GM18867 (cell line): ENCODE measurements at regions not wholly inside any gene's neighbourhood (a gene's known extent, or its start where the extent isn't known, plus 50 kb on each side); places are given as distances from the start of the nearest gene placed in this dataset.
"Not testable (repeated sequence)": the region's sequence is repeated elsewhere in the genome, so short reads cannot be mapped to it uniquely, and the experiment has no call there.

Experiments used
- ATAC-seq: cut with Tn5 transposase; IDR thresholded peaks from one replicate; pipeline ENCODE4 v1.9.1; 2021; ENCODE audit warnings: mild to moderate bottlenecking, moderate library complexity; ENCODE audit not compliant: unreplicated experiment

DNA sequence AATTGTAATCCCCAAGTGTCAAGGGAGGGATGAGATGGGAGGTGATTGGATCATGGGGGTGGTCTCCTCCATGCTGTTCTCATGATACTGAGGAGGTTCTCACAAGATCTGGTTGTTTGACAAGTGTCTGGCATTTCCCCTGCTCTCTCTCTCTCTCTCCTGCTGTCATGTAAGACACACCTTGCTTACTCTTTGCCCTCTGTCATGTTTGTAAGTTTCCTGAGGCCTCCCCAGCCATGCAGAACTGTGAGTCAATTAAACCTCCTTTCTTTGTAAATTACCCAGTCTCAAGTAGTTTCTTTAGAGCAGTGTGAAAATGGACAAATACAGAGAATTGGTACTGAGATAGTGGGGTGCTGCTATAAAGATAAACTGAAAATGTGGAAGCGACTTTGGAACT, 207.9 kb downstream of the HINT1 start:
- ATAC-seq, result no peak

DNA sequence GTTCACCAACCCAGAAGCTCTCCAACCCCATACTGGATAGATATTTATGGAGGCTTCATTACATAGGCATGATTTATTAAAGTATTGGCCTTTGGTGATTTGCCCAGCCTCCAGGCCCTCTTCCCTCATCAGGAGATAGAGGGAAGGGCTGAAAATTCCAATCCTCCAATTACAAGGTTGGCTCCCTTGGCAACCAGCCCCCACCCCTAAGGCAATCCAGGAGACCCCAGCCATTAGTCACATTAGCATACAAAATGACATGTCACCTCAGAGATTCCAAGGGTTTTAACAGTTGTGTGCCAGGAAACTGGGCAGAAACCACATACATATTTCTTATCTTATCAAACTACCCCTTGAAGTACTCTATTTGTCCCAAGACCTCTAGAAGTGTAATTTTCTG, 210.0 kb downstream of the HINT1 start:
- ATAC-seq, result no peak

DNA sequence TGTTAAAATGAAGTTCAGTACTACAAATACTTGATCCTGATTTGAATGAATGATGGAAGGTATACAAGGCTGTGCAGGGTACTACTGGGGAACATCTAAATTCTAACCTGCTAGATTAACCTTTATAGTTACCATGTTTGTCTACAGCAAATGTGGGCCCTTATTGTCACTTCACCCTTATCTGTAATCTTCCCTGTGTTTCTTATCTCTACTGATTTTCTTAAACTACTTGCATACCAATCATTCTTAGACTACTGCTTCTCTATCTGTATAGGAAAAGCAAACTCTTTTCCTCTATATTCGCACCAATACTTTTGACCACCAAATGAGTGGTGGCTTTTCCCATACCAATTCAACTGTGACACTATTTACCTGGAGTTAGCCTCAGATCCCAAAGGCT, 210.7 kb downstream of the HINT1 start:
- no peak for ATAC-seq

DNA sequence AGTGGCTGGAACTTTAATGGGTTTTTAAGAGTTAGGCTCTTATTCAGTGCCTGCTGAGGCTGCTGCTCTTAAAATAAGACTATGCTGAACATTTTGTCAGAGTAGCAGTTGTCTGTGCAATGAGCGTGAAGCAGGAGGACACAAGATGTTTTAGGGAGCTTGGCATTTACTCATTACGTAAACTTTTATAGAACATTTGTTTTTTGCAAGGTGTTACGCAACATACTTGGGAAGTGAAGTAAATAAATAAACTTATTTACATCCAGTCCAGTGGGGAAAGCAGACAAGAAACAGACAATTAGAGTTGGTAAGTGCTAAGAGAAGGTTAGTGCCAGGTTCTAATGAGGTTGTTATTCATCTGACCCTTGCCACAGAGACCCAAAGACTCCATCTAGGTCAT, 226.0 kb downstream of the HINT1 start:
- ATAC-seq, result no peak

DNA sequence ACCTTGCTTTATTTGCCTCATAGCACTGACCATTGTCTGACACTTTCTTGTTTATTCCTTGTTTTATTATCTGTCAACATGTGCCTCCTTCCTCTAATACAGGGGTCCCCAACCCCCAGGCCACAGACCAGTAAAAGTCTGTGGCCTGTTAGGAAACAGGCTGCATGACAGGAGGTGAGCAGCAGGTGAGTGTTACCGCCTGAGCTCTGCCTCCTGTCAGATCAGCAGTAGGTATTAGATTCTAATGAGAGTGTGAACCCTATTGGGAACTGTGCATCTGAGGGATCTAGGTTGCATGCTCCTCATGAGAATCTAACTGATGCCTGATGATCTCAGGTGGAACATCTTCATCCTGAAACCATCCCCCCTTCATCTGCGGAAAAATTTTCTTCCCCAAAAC, 228.0 kb downstream of the HINT1 start:
- no peak for ATAC-seq

DNA sequence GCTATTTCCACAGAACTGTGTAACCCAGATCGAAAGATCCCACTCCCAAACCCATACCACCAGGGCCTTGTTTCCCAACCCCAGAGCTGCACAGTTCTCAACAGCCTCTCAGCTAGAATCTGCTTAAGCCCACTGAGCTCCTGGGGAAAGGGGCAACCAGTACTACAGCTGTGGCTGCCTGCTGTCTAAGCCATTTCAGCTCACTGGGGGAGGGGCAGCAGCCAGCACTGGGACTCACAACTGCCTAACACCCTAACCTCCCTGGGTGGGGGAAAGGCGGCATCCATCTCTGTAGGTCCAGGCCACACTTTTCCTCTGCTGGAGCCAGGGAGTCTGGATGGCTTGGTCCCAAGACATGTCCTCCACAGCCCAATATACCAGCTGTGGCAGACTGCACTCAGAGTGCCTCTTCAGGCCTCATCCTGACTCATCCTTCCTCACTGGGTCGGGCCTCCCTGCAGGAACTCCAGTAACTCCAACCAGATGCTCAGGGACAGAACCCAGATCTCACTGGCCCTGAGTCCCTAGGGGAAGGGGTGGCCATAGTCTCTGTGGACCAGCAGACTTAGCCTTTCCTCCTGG, 241.4 kb downstream of the HINT1 start:
- ATAC-seq, result no peak

DNA sequence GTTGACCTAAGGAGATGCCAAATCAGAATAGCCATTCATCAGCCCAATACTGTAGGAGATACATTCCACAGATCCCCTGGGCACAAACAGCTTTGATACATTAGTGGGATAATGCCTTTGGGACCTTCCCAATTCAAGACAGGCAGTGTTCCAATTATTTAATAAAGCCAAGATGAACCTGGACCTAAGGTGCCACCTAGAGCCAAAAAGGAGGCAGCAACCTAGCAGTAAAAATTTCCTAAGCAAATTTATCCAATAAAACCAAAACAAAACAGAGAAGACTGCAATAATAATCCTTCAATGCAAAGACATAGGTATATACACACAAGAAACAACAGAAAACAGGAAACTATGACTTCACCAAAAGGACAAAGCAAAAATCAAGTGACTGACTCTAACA, 253.0 kb downstream of the HINT1 start:
- ATAC-seq, result no peak

DNA sequence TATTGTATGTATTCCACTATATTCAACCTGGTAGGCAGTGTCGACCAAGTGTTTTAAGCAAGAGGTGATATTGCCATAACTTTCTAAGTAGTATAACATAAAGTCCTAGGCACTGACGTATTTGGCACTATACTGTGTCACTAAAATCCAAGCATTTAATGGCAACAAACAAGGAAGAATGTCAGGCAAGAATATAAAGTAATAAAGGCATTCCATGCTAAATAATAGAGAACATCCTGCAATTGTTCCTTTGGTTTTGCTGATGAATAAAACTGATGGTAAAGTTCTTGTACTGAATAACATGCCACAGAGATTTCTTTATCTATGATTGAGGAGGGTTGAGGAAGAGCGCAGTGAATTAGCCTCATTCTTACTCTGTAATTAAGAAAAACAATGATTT, 256.9 kb downstream of the HINT1 start:
- no peak for ATAC-seq

DNA sequence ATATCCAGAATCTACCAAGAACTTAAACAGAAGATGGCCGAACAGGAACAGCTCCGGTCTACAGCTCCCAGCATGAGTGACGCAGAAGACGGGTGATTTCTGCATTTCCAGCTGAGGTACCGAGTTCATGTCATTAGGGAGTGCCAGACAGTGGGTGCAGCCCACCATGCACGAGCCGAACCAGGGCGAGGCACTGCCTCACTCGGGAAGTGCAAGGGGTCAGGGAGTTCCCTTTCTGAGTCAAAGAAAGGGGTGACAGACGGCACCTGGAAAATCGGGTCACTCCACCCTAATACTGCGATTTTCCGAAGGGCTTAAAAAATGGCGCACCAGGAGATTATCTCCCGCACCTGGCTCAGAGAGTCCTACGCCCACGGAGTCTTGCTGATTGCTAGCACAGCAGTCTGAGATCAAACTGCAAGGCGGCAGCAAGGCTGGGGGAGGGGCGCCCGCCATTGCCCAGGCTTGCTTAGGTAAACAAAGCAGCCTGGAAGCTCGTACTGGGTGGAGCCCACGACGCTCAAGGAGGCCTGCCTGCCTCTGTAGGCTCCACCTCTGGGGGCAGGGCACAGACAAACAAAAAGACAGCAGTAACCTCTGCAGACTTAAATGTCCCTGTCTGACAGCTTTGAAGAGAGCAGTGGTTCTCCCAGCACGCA, 267.4 kb downstream of the HINT1 start:
- not testable (repeated sequence) for ATAC-seq

DNA sequence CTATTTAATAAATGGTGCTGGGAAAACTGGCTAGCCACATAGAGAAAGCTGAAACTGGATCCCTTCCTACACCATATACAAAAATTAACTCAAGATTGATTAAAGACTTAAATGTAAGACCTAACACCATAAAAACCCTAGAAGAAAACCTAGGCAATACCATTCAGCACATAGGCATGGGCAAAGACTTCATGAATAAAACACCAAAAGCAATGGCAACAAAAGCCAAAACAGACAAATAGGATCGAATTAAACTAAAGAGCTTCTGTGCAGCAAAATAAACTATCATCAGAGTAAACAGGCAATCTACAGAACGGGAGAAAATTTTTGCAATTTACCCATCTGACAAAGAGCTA, 267.9 kb downstream of the HINT1 start:
- ATAC-seq, result not testable (repeated sequence)

DNA sequence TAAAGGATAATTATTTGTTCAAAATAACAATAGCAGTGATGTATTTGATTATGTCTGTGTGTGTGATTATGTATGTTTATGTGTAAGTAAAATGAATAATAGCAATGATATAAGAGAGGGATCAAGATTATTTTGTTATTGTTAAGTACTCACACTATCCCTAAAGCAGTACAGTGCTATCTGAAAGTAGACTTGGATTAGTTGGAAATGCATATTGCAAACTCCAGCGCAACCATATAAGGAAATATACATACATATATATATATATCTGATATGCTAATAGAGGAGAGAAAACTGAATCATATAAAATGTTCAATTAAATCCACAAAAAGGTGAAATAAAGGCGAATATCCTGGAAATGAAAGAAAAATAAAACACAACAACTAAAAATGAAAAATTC, 268.4 kb downstream of the HINT1 start:
- no peak for ATAC-seq

DNA sequence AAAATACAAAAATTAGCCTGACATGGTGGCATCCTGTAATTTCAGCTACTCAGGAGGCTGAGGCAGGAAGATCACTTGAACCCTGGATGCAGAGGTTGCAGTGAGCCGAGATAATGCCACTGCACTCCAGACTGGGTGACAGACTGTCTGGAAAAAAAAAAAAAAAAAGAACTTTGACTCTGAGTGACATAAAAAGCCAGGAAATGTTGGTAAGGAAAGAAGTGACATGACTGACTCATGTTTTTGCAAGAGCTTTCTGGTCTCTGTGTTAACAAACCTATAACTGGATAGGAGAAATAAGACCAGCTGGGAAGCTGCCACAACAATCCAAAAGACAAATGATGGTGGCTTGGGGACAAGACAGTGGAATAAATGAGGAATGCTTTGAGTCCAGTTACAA, 272.1 kb downstream of the HINT1 start:
- ATAC-seq, result no peak

DNA sequence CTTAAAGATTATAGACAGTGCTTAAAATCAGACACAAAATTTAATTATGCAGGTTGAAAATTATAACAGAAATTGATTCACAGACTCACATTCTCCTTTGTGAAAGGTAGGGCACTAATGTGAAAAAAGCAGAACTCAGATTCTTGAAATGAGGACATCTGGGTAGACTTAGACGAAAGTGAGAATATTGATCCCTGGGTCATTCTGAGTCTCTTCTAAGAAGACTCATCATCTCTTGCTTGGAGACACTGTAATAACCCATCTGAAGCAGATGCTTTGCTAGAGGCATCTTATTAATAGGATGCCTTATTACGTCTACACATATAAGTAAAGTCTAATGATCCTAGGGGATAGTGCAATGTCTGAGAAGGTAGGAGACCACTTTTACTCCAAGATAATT, 274.4 kb downstream of the HINT1 start:
- ATAC-seq, result peak; percentile 64

DNA sequence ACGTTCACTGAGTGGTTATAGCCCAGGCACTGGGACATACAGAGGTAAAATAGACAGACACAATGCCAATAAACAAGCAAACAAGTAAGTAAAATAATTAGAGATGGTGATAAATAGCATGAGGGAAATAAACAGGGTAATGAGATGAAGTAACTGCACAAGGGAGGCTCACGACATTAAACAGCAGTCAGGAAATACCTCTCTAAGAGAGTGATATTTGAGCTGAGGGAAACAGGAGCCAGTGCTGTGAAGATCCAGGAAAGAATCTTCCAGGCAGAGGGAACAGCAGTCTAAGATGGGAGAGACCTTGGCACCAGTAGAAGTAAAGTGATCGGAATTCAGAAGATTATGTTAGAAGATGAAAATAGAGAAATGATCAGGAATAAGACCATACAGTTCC, 279.4 kb downstream of the HINT1 start:
- no peak for ATAC-seq

DNA sequence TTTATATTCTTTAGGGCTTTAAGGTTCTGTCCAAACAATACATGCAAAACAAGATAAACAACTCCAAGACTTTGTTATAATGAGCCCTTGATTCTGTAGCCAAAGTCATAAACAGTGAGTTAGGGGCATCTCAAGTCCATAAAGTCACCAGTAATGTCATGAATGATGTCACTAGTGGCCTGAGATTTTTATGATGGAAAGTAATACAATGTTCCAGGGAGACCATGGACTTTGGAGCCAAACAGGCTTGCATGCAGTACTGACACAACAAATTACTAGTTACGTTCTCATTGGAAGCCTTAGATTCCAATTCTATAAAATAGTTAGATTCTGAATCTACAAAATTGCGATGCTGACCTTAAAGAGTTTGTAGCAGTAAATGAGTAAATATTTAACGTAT, 280.0 kb downstream of the HINT1 start:
- ATAC-seq, result no peak

DNA sequence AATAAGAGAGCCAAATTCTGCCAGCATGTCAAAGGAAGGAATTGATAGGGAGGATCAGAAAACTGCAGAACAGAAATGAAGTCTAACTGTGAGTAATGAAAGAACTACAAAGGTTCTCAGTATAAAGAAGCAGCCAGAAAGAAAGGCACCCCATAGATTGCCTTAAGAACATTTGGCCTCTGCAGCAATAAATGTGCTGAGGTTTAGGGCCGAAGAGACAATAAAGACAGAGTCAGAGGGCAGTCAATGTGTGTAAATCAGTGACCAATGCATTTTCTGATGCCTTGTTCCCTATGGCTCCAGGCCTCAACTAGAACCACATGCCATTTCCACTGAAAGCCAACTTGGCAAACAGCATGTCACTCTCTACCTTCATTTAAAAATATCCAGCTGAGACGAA, 281.0 kb downstream of the HINT1 start:
- ATAC-seq, result no peak

DNA sequence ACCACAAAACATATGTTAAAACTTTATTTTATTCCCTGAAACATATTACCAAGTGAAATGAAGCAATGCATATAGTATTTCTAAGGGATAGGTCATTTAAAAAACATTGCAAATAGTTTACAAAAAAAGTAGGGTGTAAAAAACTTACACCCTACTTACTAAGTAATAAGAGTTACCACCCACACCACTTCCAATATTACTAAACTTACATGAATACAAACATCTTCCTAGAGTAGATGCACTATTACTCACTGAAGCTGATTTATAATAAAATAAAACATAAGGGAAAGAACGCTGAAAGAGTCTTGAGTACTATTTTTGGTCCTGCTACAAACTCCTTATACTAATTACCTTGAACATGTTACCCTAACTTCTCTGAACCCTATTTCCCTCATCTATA, 289.4 kb downstream of the HINT1 start:
- no peak for ATAC-seq

DNA sequence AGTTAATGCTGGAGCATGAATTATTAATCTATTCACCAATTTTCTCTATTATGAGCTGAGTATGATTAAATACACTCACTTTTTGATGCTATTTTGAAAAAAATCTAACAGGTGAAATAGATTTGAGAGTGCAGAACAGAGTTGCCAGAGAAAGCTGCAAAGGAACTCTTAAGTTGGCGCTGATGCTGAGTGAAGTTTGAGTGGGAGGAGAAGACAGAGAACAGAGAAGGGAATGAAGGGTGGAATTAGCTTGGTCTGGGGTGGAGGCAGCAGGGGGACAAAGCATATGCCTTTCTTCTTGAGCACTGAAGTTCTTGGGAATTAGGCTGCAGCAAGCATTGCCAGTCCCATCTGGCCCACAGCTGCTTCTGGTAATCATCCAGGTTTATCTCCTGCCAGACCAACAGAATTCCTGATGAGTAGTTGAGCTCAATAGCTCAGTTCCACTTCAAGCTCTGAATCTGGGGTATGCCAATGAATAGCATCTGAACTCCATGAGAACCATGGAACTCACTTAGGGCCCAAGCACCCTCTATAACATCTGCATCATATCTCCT, 290.1 kb downstream of the HINT1 start:
- ATAC-seq, result no peak

DNA sequence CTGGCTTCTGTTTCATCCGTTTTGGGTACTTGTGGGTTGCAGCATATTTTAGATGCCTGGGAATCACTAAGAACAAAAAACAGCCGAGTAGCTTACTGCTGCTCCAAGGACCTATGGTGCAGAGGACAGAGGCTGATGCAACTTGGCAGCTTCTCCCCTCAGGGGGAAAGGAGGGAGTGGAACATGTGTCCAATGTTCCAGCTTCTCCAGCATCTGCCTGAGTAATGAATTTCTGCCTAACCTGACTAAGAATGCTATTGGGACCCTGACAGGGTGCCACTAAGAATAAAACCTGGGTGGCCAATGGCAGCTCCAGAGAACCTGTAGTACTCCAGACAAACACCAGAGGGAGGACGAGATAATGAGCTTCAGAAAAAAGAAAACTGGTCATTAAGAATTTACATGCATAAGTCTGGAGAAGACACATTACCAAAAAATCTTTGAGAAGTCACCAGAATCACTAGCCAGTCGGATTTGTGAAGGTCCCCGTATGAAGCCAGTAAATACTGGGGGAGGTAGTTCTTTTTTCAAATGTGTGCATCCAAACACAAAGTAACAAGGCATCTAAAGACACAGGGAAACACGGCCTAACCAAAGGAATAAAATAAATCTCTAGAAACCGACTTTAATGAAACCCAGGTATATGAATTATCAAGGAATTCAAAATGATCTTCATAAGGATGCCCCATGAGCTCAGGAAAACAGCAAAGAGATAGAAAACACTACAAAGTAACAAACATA, 293.5 kb downstream of the HINT1 start:
- ATAC-seq, result peak; percentile 90

DNA sequence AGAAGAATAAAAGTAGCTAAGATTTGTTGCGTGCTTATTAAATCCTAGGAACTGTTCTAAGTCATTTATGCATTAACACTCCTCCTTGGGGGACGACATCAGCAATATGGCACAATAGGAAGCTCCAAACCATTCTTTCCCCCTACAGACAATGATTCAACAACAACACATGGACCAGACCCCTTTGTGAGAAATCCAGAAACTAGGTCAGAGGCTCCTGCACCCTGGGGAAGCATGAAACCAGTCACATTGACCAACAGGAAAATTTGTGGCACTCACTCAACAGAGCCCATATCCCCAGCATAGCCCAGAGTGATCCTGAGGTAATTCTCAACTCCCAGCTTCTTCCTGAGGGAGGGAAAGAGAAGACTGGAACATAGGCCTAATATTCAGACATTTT, 294.4 kb downstream of the HINT1 start:
- ATAC-seq, result no peak

DNA sequence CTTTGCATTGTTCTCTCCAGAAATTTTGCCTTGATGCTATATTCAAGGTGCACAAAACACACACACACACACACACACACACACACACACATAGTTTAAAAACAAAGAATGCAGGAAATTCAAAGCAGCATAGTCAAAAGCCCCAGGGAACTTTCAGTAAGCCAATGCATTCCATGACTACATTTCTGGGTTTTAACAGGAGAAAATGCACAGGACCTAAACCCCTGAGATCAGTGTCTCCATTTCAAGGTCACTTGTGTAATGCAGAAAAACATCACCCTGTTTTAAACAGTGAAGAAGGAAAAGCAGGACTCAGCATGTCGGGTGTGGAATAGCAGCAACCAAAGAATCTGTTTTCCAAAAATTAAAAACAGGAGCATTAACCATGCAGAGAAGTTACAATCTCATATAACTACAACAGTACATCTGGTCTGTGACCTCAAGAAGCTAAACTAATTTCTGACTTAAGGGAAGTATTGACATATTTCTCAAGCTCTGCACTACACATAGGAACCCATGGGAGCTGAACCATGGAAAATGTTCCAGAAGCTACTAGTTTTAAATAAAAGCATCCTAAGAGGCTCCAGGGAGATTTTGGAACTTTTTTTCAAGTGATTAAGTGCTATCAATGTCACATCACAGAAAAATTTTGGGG, 296.7 kb downstream of the HINT1 start:
- ATAC-seq, result no peak
